Ovary (tissue), 7 donors: ENCODE measurements at regions not wholly inside any gene's neighbourhood (a gene's known extent, or its start where the extent isn't known, plus 50 kb on each side); places are given as distances from the start of the nearest gene placed in this dataset.

Experiments used
- DNase-seq, 5 donors: peaks; one replicate each; pipeline ENCODE4 v3.0.0-alpha.2; 2019 to 2020
- H3K27ac ChIP-seq, 2 donors: fragments of 200-600 bp; one replicate each; pipeline versions ENCODE4 v1.5.1 to v1.8.0; 2019 to 2022
- H3K27me3 ChIP-seq: fragments of 200-600 bp; one replicate; pipeline ENCODE4 v1.8.0; 2022
- H3K36me3 ChIP-seq: fragments of 200-600 bp; sonication (generic); one replicate; pipeline ENCODE4 v1.5.1; 2019
- H3K4me1 ChIP-seq: one replicate; pipeline ENCODE4 v1.8.1; 2013; ENCODE audit warnings: mild to moderate bottlenecking, moderate library complexity; ENCODE audit not compliant: insufficient read depth
- H3K4me3 ChIP-seq: fragments of 200-600 bp; sonication (generic); one replicate; pipeline ENCODE4 v1.5.1; 2017
- H3K9me3 ChIP-seq, 2 donors: fragments of 200-600 bp in 1 of 2; sonication (generic) in 1 of 2; one replicate each; pipeline versions ENCODE4 v1.5.1 to v1.8.1; 2013 to 2019; ENCODE audit warnings: mild to moderate bottlenecking in 1 of 2, moderate library complexity in 1 of 2
- EP300 ChIP-seq: sonication (generic); formaldehyde crosslinking; IDR thresholded peaks from one replicate; pipeline ENCODE4 v1.6.1; 2017; ENCODE audit warnings: antibody characterized with exemption
- POLR2A ChIP-seq: fragments of 450-650 bp; IDR thresholded peaks from one replicate; pipeline ENCODE4 v1.6.1; 2017; ENCODE audit warnings: antibody characterized with exemption, mild to moderate bottlenecking, moderate library complexity
- WGBS, 3 donors: extraction: QIAGEN DNeasy Blood & Tissue Kit in 1 of 3; methylation state at CpG; one replicate each; pipeline versions ENCODE4 v1.1.5 to v1.1.7; 2013 to 2017; 5-methylcytosine and 5-hydroxymethylcytosine counted together
- intact Hi-C, 4 donors: fragments of 100-400 bp; cut with DNase I; formaldehyde crosslinking; loops; one replicate each; pipeline versions ENCODE4 v1.11.0 to v1.15.1; 2022 to 2023
- TF ChIP-seq, protein P1 (sequence below), 3 donors: fragments of 450-650 bp in 2 of 3; fragments of 200-600 bp in 1 of 3; IDR thresholded peaks; one replicate each; pipeline versions ENCODE4 v1.5.1 to v1.8.0; 2016 to 2022; ENCODE audit warnings: antibody characterized with exemption in 3 of 3, mild to moderate bottlenecking in 1 of 3
- donor health status: DM: no; HTN: no; CAD: no; lungs with moderate emphysema.
- donor health status: DM: no; HTN: no; CAD: no.
- donor health status: Bipolar disorder and iron deficiency.
- donor health status: DM: no; HTN: no; CAD: no.
- donor health status: DM: yes; HTN: yes; CAD: no.

DNA sequence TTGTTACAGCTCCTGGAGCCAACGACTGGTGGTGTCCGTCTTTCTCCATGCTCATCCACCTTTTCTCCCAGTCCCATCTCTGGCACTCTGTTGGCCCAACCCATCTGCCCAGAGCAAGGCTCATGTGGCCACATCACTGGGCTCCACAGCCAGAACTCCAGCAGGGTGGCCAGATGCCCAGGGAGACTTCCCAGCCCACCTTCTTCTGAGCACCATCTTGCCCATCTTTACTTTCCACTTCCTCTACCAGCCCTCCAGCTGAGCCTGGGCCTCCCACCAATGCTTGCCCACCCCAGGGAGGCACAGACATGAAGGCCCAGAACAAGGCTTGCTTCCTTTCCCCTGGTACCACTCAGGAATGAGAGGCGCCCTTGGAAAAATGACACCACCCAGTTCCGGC is 116.8 kb downstream of the BUD13 start:
- no peak overlapping the region for H3K27ac ChIP-seq
- H3K4me1 ChIP-seq, result no peaks in the 10 kb centered on the region
- WGBS, 3 donors, result 84 to 91% (median 88%) methylated on average over 4 of the region's 4 CpGs
- intact Hi-C loops, result no loop called here
- H3K9me3 ChIP-seq, result no peaks in the 10 kb centered on the region
- no peaks in the 10 kb centered on the region for H3K36me3 ChIP-seq
- no peak overlapping the region for H3K4me3 ChIP-seq
- DNase-seq, result no peak
- H3K27me3 ChIP-seq, result no peaks in the 10 kb centered on the region
- TF ChIP-seq, protein P1, sequence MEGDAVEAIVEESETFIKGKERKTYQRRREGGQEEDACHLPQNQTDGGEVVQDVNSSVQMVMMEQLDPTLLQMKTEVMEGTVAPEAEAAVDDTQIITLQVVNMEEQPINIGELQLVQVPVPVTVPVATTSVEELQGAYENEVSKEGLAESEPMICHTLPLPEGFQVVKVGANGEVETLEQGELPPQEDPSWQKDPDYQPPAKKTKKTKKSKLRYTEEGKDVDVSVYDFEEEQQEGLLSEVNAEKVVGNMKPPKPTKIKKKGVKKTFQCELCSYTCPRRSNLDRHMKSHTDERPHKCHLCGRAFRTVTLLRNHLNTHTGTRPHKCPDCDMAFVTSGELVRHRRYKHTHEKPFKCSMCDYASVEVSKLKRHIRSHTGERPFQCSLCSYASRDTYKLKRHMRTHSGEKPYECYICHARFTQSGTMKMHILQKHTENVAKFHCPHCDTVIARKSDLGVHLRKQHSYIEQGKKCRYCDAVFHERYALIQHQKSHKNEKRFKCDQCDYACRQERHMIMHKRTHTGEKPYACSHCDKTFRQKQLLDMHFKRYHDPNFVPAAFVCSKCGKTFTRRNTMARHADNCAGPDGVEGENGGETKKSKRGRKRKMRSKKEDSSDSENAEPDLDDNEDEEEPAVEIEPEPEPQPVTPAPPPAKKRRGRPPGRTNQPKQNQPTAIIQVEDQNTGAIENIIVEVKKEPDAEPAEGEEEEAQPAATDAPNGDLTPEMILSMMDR (IDR thresholded peaks at IDR 0.05), result no peak
- TF ChIP-seq POLR2A, result no peak
- TF ChIP-seq EP300, result no peak

DNA sequence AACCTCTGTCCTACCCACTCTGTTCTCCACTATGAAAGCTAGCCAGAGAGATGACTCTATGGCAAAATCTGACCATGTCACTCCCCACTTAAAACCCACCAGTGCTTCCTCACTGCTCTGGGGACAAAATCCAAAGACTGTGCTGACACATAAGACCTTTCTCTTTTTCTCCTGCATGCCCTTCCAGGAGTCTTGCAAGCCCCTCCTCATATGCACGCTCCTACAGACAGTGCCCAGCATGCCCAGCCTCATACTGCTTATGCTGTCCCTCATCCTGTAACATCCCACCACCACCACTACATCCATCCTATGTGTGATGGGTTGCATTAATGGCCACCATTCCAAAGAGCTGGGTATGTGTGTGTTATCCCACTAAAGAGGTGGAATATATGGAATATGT is 118.3 kb downstream of the BUD13 start:
- no peak overlapping the region for H3K27ac ChIP-seq
- no peaks in the 10 kb centered on the region for H3K9me3 ChIP-seq
- no peak overlapping the region for H3K4me3 ChIP-seq
- H3K36me3 ChIP-seq, result no peaks in the 10 kb centered on the region
- intact Hi-C loops, result no loop called here
- H3K4me1 ChIP-seq, result no peaks in the 10 kb centered on the region
- TF ChIP-seq, protein P1 (IDR thresholded peaks at IDR 0.05), result no peak
- TF ChIP-seq POLR2A, result no peak
- no peak for TF ChIP-seq EP300
- DNase-seq, result no peak
- 85 to 100% (median 92%) methylated on average over 1 of the region's 1 CpG for WGBS, 3 donors
- no peaks in the 10 kb centered on the region for H3K27me3 ChIP-seq

GRCh38 chr11:116653206-116653605 is 119.6 kb downstream of the BUD13 start:
- 71 to 84% (median 75%) methylated on average over 9 of the region's 9 CpGs for WGBS, 3 donors
- Histone ChIP-seq H3K4me3 (no peak overlapping the region), H3K4me1 (no peaks in the 10 kb centered on the region), H3K27me3 (no peaks in the 10 kb centered on the region), H3K27ac (no peak overlapping the region), H3K36me3 (no peaks in the 10 kb centered on the region), H3K9me3 (no peaks in the 10 kb centered on the region)
- TF ChIP-seq, protein P1 (IDR thresholded peaks at IDR 0.05), result no peak
- TF ChIP-seq POLR2A, result no peak
- TF ChIP-seq EP300, result no peak
- no peak for DNase-seq
- intact Hi-C loops, result no loop called here

GRCh38 chr11:116651737-116652237 is 121.0 kb downstream of the BUD13 start:
- DNase-seq, result no peak
- H3K27ac ChIP-seq, result no peak overlapping the region
- no peaks in the 10 kb centered on the region for H3K36me3 ChIP-seq
- H3K27me3 ChIP-seq, result no peaks in the 10 kb centered on the region
- intact Hi-C loops, result no loop called here
- no peak overlapping the region for H3K4me3 ChIP-seq
- no peaks in the 10 kb centered on the region for H3K9me3 ChIP-seq
- no peaks in the 10 kb centered on the region for H3K4me1 ChIP-seq
- 42 to 58% (median 42%) methylated on average over 6 of the region's 6 CpGs for WGBS, 3 donors
- TF ChIP-seq, protein P1 (IDR thresholded peaks at IDR 0.05), result no peak
- TF ChIP-seq POLR2A (no peak), EP300 (no peak)
